SK-N-SH (cell line): ENCODE measurements at regions not wholly inside any gene's neighbourhood (a gene's known extent, or its start where the extent isn't known, plus 50 kb on each side); places are given as distances from the start of the nearest gene placed in this dataset.

Experiments used
- EP300 ChIP-seq, 2 experiments: IDR thresholded peaks; 2 replicates each; pipeline versions ENCODE4 v1.4.0 to v1.6.1; 2012; ENCODE audit warnings: borderline replicate concordance in 1 of 2, low read depth in 1 of 2, low read length in 1 of 2
- EZH2phosphoT487 ChIP-seq: fragments of 200-600 bp; sonication (generic); IDR thresholded peaks from 2 replicates; pipeline ENCODE4 v1.6.1; 2017; ENCODE audit warnings: low read depth, mixed run types, mild to moderate bottlenecking, antibody characterized with exemption, moderate library complexity, borderline replicate concordance
- FOXM1 ChIP-seq: IDR thresholded peaks from 2 replicates; pipeline ENCODE4 v1.4.0; 2012; ENCODE audit warnings: low read depth, mild to moderate bottlenecking
- GABPA ChIP-seq: IDR thresholded peaks from 2 replicates; pipeline ENCODE4 v1.4.0; 2012; ENCODE audit warnings: low read depth, mild to moderate bottlenecking
- MEF2A ChIP-seq: IDR thresholded peaks from 2 replicates; pipeline ENCODE4 v1.4.0; 2012; ENCODE audit warnings: low read depth, borderline replicate concordance
- NFIC ChIP-seq: IDR thresholded peaks from 2 replicates; pipeline ENCODE4 v1.4.0; 2012; ENCODE audit warnings: borderline replicate concordance
- RFX5 ChIP-seq: IDR thresholded peaks from 2 replicates; pipeline ENCODE4 v1.6.1; 2012; ENCODE audit warnings: mild to moderate bottlenecking, improper control_type of control experiment, low read length
- TAF1 ChIP-seq: IDR thresholded peaks from 2 replicates; pipeline ENCODE4 v1.6.1; 2012; ENCODE audit warnings: low read depth, mild to moderate bottlenecking, low read length, moderate library complexity, borderline replicate concordance
- TCF12 ChIP-seq: IDR thresholded peaks from 2 replicates; pipeline ENCODE4 v1.4.0; 2012
- YY1 ChIP-seq: IDR thresholded peaks from 2 replicates; pipeline ENCODE4 v1.4.0; 2012; ENCODE audit warnings: low read depth, mild to moderate bottlenecking
- TF ChIP-seq, protein P1 (sequence below): fragments of 200-600 bp; sonication (generic); IDR thresholded peaks from 2 replicates; pipeline ENCODE4 v1.6.1; 2017; ENCODE audit warnings: antibody characterized with exemption, mild to moderate bottlenecking, moderate library complexity
- TF ChIP-seq, protein P2 (sequence below): fragments of 150-350 bp; IDR thresholded peaks from 2 replicates; pipeline ENCODE4 v1.6.1; 2017; ENCODE audit warnings: antibody characterized with exemption, low read length, low read depth, borderline replicate concordance
- TF ChIP-seq, protein P3 (sequence below): IDR thresholded peaks from 2 replicates; pipeline ENCODE4 v1.6.1; 2012; ENCODE audit warnings: mild to moderate bottlenecking, low read depth, low read length, moderate library complexity

DNA sequence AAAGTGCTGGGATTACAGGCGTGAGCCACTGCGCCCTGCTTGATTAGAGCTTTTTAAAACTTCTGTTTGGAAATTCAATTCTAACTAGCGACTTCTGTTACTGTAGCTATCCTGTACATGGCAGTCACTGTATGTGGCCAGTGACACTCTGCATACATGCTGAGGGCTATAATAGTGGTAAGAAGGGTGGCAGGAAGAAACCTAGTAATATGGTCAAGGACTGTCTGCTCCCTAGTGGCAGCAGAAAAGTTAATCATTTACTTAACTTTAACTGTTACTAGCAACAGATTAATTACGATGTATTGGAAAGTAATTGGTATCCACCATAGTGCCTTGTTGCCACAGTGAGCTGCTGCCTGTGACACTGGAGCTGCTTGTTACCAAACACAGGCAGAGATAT lies 149.0 kb downstream of the KITLG start:
- TF ChIP-seq EZH2phosphoT487 (no peak), TAF1 (no peak), GABPA (no peak), YY1 (no peak), EP300 (IDR thresholded peaks at IDR 0.05; ENCODE audit: borderline replicate concordance in 1 of 2, low read depth in 1 of 2, low read length in 1 of 2) (no peak), TCF12 (no peak), NFIC (no peak), RFX5 (no peak), FOXM1 (no peak), MEF2A (no peak)
- TF ChIP-seq, protein P1, sequence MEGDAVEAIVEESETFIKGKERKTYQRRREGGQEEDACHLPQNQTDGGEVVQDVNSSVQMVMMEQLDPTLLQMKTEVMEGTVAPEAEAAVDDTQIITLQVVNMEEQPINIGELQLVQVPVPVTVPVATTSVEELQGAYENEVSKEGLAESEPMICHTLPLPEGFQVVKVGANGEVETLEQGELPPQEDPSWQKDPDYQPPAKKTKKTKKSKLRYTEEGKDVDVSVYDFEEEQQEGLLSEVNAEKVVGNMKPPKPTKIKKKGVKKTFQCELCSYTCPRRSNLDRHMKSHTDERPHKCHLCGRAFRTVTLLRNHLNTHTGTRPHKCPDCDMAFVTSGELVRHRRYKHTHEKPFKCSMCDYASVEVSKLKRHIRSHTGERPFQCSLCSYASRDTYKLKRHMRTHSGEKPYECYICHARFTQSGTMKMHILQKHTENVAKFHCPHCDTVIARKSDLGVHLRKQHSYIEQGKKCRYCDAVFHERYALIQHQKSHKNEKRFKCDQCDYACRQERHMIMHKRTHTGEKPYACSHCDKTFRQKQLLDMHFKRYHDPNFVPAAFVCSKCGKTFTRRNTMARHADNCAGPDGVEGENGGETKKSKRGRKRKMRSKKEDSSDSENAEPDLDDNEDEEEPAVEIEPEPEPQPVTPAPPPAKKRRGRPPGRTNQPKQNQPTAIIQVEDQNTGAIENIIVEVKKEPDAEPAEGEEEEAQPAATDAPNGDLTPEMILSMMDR: no peak
- TF ChIP-seq, protein P2, sequence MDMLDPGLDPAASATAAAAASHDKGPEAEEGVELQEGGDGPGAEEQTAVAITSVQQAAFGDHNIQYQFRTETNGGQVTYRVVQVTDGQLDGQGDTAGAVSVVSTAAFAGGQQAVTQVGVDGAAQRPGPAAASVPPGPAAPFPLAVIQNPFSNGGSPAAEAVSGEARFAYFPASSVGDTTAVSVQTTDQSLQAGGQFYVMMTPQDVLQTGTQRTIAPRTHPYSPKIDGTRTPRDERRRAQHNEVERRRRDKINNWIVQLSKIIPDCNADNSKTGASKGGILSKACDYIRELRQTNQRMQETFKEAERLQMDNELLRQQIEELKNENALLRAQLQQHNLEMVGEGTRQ: no peak
- TF ChIP-seq, protein P3, sequence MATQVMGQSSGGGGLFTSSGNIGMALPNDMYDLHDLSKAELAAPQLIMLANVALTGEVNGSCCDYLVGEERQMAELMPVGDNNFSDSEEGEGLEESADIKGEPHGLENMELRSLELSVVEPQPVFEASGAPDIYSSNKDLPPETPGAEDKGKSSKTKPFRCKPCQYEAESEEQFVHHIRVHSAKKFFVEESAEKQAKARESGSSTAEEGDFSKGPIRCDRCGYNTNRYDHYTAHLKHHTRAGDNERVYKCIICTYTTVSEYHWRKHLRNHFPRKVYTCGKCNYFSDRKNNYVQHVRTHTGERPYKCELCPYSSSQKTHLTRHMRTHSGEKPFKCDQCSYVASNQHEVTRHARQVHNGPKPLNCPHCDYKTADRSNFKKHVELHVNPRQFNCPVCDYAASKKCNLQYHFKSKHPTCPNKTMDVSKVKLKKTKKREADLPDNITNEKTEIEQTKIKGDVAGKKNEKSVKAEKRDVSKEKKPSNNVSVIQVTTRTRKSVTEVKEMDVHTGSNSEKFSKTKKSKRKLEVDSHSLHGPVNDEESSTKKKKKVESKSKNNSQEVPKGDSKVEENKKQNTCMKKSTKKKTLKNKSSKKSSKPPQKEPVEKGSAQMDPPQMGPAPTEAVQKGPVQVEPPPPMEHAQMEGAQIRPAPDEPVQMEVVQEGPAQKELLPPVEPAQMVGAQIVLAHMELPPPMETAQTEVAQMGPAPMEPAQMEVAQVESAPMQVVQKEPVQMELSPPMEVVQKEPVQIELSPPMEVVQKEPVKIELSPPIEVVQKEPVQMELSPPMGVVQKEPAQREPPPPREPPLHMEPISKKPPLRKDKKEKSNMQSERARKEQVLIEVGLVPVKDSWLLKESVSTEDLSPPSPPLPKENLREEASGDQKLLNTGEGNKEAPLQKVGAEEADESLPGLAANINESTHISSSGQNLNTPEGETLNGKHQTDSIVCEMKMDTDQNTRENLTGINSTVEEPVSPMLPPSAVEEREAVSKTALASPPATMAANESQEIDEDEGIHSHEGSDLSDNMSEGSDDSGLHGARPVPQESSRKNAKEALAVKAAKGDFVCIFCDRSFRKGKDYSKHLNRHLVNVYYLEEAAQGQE: no peak
